ENCODE measurements at regions not wholly inside any gene's neighbourhood (a gene's known extent, or its start where the extent isn't known, plus 50 kb on each side); places are given as distances from the start of the nearest gene placed in this dataset.
"Not testable (repeated sequence)": the region's sequence is repeated elsewhere in the genome, so short reads cannot be mapped to it uniquely, and the experiment has no call there.

- no peak for TF ChIP-seq CTCF (conservative IDR thresholded peaks at IDR 0.05; ENCODE audit: low read depth)
- H3K27ac ChIP-seq: no peak overlapping the region
- POLR2A ChIA-PET (ENCODE audit: low non-redundant PET): no interaction called here
- CTCF ChIA-PET: no interaction called here
- no peak for DNase-seq (ENCODE audit: low spot score)
Observed at GRCh38 chr10:84608126-84608525, 279.7 kb downstream of the CCSER2 start.

- ChIA-PET POLR2A (ENCODE audit: low non-redundant PET) (no interaction called here), CTCF (interaction anchor here (0.5 to 1.3 kb wide), 11 partner anchors 9 to 962 kb away, joined by 3 to 8 read pairs (median 4); no protein-coding TSS in a partner anchor)
- H3K27ac ChIP-seq: no peak overlapping the region
- TF ChIP-seq CTCF (conservative IDR thresholded peaks at IDR 0.05; ENCODE audit: low read depth): 0 out of 2 replicates have a peak, but pooled peaks have one; percentile 8
- peak; percentile 49 for DNase-seq (ENCODE audit: low spot score)
Observed at GRCh38 chr10:84613336-84614021, 285.1 kb downstream of the CCSER2 start.

- ChIA-PET CTCF (interaction anchor here (1.3 kb wide), 1 partner anchor 13 kb away, joined by 4 read pairs; no protein-coding TSS in a partner anchor), POLR2A (ENCODE audit: low non-redundant PET) (no interaction called here)
- no peak for TF ChIP-seq CTCF (conservative IDR thresholded peaks at IDR 0.05; ENCODE audit: low read depth)
- no peak for DNase-seq (ENCODE audit: low spot score)
- no peak overlapping the region for H3K27ac ChIP-seq
Observed at GRCh38 chr10:84626397-84627087, 298.2 kb downstream of the CCSER2 start.

- DNase-seq (ENCODE audit: low spot score): peak; percentile 13
- no peak for TF ChIP-seq CTCF (conservative IDR thresholded peaks at IDR 0.05; ENCODE audit: low read depth)
- ChIA-PET CTCF (interaction anchor here (0.7 kb wide), 1 partner anchor 30 kb away, joined by 4 read pairs; no protein-coding TSS in a partner anchor), POLR2A (ENCODE audit: low non-redundant PET) (no interaction called here)
- H3K27ac ChIP-seq: no peak overlapping the region
Observed at GRCh38 chr10:84632866-84633265, 304.5 kb downstream of the CCSER2 start.

- POLR2A ChIA-PET (ENCODE audit: low non-redundant PET): no interaction called here
- CTCF ChIA-PET: interaction anchor here (0.6 to 1.1 kb wide), 3 partner anchors 17 to 1211 kb away, joined by 3 to 6 read pairs (median 3); no protein-coding TSS in a partner anchor
- no peak for DNase-seq (ENCODE audit: low spot score)
- no peak overlapping the region for H3K27ac ChIP-seq
- TF ChIP-seq CTCF (conservative IDR thresholded peaks at IDR 0.05; ENCODE audit: low read depth): no peak
Observed at GRCh38 chr10:84634636-84635035, 306.2 kb downstream of the CCSER2 start.

- H3K27ac ChIP-seq; DNase-seq (ENCODE audit: low spot score); POLR2A ChIA-PET (ENCODE audit: low non-redundant PET); CTCF ChIA-PET: not testable (repeated sequence)
Observed at GRCh38 chr10:84650628-84651027, 322.2 kb downstream of the CCSER2 start.

GRCh38 chr10:84654671-84655070, 326.3 kb downstream of the CCSER2 start:
- DNase-seq (ENCODE audit: low spot score): no peak
- H3K27ac ChIP-seq: no peak overlapping the region
- ChIA-PET CTCF (interaction anchor here (0.7 to 1.4 kb wide), 2 partner anchors 41 to 99 kb away, joined by 3 to 4 read pairs; no protein-coding TSS in a partner anchor), POLR2A (ENCODE audit: low non-redundant PET) (no interaction called here)
- no peak for TF ChIP-seq CTCF (conservative IDR thresholded peaks at IDR 0.05; ENCODE audit: low read depth)
